DMS53 treated with DMSO at 0.1 percent for 48 hours (cell line): ENCODE measurements at regions not wholly inside any gene's neighbourhood (a gene's known extent, or its start where the extent isn't known, plus 50 kb on each side); places are given as distances from the start of the nearest gene placed in this dataset.

Source experiments
- DNase-seq: peaks from one replicate; lab custom pipeline; 2025; ENCODE audit not compliant: unreplicated experiment; lab: John Stamatoyannopoulos, UW

GRCh38 chr2:196248467-196249094 lies 77.2 kb upstream of the STK17B start:
- DNase-seq, result no peak

- DNase-seq, result no peak
These were observed 77.8 kb upstream of the STK17B start for GRCh38 chr2:196249171-196249570.

DNA sequence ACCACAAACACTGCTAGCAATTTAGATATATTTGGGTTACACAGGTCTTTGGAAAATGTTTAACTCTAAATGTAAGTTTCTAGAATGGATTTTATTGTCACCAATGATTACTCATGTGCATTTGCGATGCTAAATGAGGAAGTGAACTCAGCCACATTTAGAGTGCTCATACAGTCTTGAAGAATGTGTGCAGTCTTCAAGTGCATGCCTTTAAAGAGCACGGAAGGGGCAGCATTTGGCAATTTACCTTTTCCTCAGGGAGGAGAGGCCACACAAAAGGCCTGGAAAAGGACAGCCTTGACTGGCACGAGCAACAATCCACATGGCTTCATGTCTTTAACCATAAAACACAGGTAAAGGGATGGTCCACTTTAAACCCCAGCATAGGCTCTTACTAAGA lies 78.5 kb upstream of the STK17B start:
- DNase-seq, result no peak

GRCh38 chr2:196251132-196251531 lies 79.8 kb upstream of the STK17B start:
- DNase-seq, result no peak

DNA sequence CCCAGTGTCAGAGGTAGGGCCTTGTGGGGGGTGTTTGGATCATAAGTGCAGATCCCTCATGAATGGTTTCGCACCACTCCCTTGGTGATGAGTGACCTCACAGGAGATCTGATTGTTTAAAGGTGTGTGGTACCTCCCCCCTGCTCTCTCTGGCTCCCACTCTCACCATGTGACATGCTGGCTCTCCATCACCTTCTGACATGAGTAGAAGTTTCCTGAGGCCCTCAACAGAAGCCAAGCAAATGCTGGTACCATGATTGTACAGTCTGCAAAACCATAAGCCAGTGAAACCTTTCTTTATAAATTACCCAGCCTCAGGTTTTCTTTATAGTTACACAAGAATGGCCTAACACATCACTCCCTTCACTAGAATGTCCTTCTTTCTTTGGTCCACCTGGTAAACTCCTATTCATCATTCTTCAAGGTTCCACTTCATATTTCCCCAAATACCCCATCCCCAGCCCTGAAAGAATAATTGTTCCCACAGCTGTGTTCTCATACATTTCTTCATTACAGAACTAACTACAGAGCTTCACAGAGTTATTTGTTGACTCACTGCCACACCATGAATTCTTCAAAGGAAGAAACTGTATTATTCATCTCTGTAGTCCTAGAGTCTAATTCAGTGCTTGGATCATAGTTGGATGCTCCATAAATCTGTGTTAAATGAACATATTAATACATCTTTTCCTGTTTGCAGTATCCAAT lies 81.2 kb upstream of the STK17B start:
- DNase-seq, result no peak

DNA sequence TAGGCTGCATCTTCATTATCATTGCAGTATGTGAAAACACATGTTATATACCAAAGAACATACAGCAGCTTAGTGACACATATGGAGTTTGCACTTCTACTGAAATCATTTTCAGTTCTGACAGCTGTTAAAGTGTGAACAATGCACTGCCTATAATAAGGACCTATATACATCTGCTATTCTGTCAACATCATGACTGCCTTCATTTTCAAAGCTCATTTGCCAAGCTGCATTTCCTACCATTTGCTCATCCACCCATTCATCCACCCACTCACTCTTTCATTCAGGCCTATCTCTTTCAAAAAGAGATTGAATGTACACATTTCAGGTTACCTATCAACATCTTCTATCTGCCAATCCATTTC lies 81.7 kb upstream of the STK17B start:
- no peak for DNase-seq

DNA sequence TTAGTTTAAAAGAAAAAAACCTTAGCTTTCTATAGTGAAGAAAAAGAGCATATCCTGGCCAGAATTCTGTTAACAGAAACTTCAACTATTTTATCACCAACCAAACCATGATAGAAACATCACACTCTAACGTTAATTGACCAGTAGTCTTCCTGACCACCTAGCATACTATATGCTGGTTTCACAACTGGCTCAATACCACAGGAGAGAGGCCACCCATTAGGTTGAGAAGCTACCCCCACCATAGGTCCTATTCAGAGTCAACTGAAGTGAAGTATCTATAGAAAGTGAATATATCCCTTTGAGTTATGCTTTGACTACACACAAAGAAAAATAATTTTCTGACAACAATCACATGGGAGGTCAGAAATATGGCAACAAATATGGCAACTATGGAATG lies 85.2 kb upstream of the STK17B start:
- DNase-seq, result no peak

DNA sequence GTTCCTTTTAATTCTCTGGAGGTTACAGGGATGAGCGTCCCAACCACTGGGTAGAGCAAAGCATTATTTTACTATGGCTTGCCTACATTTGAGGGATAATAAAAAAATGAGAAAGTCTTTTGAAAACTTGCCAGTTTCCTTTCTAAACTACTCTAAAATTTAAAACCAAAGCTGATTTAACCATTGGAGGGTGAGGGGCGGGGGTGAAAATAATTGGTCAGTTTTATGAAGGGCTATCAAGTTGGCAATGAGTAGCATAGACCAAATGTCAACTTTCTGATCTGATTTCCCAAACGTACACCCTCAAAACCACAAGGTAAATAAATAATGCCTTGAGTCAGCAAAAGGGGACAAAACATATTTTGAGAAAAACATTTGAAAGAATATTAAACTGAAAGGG lies 85.7 kb upstream of the STK17B start:
- no peak for DNase-seq

DNA sequence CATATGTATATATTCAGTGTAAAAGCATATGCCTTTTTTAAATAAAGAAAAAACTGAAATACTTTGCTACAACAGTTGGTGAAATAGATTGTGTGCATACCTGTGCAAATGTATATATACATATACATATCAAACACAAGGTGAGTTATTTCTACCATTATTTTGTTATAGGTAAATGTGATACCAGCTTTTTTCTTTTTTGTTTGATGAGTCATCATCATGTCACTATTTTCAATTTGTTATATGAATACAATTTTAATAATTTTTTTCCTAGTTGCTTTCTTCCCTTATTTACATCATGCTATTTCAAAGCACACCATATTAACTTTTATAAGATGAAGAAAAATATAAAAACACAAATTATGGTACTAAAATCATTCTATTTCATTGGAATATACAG lies 87.0 kb upstream of the STK17B start:
- no peak for DNase-seq

DNA sequence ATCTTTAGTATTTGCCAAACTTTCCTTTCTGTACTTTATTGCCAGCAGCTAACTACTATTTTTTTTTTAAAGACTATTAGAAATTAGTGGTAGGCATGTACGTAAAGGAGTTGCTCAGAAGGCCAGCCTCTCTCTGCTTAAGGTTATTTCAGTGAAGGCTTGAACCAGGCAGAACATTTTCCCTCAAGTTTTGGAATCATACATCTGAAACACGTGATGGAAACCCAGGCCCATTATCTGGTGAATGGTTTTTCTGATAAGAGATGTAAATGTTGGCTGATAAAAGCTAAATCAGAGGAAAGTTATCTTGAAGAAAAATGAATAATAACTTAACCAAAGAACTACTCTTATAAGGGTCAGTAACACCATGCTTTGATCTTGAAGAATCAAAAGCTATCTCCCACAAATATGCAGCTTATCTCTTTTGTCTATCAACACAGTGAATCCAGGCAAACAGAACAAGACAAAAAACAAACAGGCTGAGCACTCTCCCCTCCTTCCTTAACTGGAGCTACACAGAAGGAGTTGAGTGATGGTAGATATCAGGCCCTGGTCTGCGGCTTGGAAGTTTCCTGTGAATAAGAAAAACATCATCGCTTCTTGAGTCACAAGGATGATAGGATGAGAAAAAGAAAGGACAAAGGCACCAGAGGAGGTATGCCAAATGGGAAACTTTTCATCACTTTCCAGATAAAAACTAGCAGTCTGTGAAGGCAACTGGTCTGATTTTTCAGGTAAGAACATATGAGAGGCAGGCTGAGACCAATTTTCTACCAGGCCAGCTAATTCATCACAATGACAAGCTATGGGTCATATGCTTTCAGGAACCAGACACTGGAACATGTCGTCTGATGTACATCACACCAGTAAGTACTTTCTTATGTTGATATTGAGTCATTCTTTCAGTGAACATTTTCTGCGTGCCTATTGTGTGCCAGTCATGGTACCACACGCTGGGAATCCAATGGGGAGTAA lies 88.4 kb upstream of the STK17B start:
- no peak for DNase-seq

GRCh38 chr2:196260546-196260945 lies 89.2 kb upstream of the STK17B start:
- DNase-seq, result no peak

DNA sequence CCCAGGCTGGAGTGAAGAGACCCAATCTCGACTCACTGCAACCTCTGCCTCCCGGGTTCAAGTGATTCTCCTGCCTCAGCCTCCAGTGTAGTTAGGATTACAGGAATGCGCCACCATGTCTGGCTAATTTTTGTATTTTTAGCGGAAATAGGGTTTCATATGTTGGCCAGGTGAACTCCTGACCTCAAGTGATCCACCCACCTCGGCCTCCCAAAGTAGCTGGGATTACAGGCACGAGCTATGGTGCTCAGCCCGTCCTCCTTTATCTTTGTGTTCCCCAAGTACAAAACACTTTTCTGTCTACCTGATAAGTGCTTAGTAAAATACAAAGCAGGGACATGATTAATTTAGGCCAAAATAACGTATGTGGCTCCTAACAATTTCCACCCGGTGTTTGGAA lies 91.2 kb upstream of the STK17B start:
- no peak for DNase-seq

DNA sequence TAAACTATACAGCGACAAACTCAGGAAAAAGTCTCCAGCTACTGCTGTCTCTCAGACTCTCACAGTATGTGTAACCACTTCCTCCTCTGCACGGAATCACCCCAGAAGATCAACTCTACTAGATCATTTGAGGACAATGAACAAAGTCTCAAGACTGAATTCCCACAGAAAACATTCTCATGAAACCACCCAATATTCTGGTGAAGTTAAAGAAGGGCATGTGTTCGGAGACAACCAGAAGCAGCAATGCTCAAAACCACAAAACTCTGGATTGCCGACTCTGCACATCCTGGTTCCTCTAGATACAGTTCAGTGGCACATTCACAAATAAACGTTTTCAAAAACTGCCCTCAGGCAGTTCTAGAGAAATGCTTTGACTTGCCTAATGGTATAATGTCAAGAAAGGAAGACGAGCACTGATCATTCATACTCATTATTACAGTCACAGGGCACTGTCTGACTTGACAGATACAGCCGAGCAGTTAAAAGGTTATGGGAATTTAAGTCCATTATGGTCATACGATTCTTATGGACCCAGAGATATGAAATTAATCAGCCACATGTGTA lies 91.9 kb upstream of the STK17B start:
- no peak for DNase-seq

DNA sequence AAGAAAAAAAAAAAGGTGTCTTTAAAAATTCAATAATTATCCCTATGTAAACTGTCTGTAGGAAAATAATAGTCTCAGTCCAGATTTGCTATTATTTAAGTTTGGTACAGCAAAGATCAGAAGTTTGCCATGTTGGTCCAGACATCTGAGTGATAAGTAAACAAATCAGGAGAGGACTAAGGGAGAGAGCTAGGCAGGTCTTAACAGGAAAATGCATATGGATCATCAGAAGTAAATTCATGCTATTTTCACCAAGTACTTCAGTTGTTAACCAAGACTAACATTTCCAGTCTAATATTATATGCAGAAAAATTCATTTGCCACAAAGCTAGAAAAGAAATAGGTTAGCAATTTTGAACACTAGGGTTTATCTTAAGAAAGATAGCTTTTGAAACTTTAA lies 95.0 kb upstream of the STK17B start:
- DNase-seq, result no peak

DNA sequence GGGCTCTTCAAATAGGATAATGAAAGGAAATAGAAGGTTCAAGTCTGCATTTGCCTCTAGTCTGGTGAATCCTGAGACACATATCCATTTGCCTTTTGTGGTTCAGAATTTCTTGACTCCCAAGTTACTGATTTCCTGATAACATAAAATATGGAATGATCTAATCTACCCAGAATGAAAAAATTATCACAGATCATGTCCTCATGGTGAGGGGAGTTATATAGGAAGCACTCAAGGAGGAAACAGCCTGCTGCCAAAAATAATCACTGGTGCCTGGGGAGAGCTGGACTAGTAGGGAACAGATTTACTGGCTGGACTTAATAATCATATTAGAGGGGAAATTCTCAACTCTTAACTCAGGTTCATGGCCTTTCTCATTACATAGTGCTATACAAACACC lies 95.5 kb upstream of the STK17B start:
- no peak for DNase-seq

DNA sequence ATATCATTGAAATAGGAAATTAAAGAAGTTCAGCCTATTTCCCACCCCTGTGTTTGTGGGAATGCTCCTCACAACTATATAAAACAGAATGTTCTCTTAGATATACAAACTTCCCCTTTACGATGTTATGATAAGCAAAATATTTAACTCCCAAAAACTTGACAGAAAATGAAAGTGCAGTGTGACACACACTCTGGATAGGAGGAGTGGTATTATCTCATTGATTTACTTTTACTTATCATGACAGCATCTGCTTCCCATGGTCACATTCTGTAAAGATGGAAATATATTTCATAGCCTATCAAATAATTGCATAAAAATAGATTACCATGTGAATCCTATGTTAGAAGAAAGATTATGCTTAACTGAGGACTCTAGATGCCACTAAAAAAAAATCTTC lies 96.6 kb upstream of the STK17B start:
- no peak for DNase-seq

- DNase-seq, result no peak
These were observed 97.4 kb upstream of the STK17B start for GRCh38 chr2:196268538-196269338.

GRCh38 chr2:196271795-196272194 lies 100.4 kb upstream of the STK17B start:
- no peak for DNase-seq

- DNase-seq, result no peak
These were observed 103.0 kb upstream of the STK17B start for GRCh38 chr2:196274387-196274809.

GRCh38 chr2:196275646-196276352 lies 104.4 kb upstream of the STK17B start:
- DNase-seq, result no peak
